ENCODE measurements at regions not wholly inside any gene's neighbourhood (a gene's known extent, or its start where the extent isn't known, plus 50 kb on each side); places are given as distances from the start of the nearest gene placed in this dataset.

DNA sequence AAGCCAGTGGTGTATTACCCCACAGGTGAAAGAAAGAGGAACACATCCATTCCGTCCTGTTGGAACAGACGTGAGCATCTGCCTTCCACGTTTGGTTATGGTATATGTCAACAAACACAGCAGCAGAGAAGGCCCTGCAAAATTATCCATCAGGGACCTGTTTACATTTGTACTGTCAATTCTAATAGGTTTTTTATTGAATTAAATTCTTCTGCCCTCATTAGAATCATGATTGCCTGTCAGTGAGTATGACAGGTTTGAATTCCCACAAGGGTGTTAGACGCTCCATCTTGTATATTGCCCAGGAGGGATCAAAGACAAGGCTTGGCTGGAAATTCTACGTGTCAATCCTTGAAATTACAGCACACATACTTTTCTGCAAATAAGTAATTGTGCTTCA is 339.9 kb upstream of the NOCT start:
- Histone ChIP-seq H3K27me3 (ENCODE audit: control insufficient read depth in 1 of 2, insufficient read depth in 2 of 2, low read length in 2 of 2) (no peaks in the 10 kb centered on the region), H3K9ac (ENCODE audit: low read depth in 1 of 2, low read length in 2 of 2) (no peak overlapping the region), H3K4me1 (ENCODE audit: control insufficient read depth in 1 of 2, insufficient read depth in 2 of 2, low read length in 2 of 2) (no peaks in the 10 kb centered on the region), H3K36me3 (ENCODE audit: control insufficient read depth in 1 of 2, insufficient read depth in 2 of 2, low read length in 2 of 2) (no peaks in the 10 kb centered on the region), H3K27ac (ENCODE audit: low read depth, low read length) (no peak overlapping the region), H3K4me3 (ENCODE audit: low read depth in 1 of 2, low read length in 2 of 2) (no peak overlapping the region), H3K9me3 (ENCODE audit: control insufficient read depth in 1 of 2, low read length in 2 of 2) (no peaks in the 10 kb centered on the region)

DNA sequence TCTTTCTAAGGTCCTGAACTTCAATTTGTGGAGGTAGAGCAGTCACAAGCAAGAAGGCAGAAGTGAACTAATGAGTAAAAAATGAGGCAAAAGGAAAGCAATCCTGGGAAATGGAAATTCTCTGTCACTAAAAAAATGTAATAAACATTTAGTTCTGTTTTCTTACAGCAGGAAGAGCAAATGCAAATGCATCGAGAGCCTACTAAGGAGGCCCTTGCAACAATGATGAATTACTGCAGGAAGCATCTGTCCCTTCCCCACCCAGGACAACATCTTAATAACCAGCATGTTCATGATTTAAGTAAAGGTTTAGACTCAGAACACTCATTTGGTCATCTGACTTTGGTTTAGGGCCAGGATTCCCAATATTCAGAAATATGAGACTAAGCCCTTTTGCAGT is 341.4 kb upstream of the NOCT start:
- no peak overlapping the region for H3K27ac ChIP-seq (ENCODE audit: low read depth, low read length)
- H3K4me1 ChIP-seq (ENCODE audit: control insufficient read depth in 1 of 2, insufficient read depth in 2 of 2, low read length in 2 of 2) = no peaks in the 10 kb centered on the region
- no peaks in the 10 kb centered on the region for H3K9me3 ChIP-seq (ENCODE audit: control insufficient read depth in 1 of 2, low read length in 2 of 2)
- H3K36me3 ChIP-seq (ENCODE audit: control insufficient read depth in 1 of 2, insufficient read depth in 2 of 2, low read length in 2 of 2) = no peaks in the 10 kb centered on the region
- no peak overlapping the region for H3K4me3 ChIP-seq (ENCODE audit: low read depth in 1 of 2, low read length in 2 of 2)
- H3K27me3 ChIP-seq (ENCODE audit: control insufficient read depth in 1 of 2, insufficient read depth in 2 of 2, low read length in 2 of 2) = no peaks in the 10 kb centered on the region
- no peak overlapping the region for H3K9ac ChIP-seq (ENCODE audit: low read depth in 1 of 2, low read length in 2 of 2)

DNA sequence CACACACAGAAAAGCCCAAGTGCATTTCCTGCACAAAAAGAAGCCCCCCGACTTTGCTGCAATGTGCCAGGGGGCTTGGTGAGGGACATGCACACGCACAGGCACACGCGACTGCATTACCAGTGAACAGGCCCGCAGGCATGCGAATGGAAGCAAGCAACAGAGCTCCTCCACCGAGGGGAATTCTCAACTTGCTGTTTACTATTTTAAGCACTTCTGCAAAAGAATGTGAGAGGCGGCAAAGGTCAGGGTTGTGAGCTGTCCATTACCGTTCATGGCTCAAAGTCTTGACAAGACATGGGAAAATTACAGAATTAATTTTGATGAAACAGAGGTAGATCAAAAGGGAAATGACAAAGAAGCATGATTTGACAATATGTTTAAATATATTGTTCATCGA is 342.5 kb upstream of the NOCT start:
- Histone ChIP-seq H3K4me1 (ENCODE audit: control insufficient read depth in 1 of 2, insufficient read depth in 2 of 2, low read length in 2 of 2) (no peaks in the 10 kb centered on the region), H3K27me3 (ENCODE audit: control insufficient read depth in 1 of 2, insufficient read depth in 2 of 2, low read length in 2 of 2) (no peaks in the 10 kb centered on the region), H3K9me3 (ENCODE audit: control insufficient read depth in 1 of 2, low read length in 2 of 2) (no peaks in the 10 kb centered on the region), H3K9ac (ENCODE audit: low read depth in 1 of 2, low read length in 2 of 2) (no peak overlapping the region), H3K4me3 (ENCODE audit: low read depth in 1 of 2, low read length in 2 of 2) (no peak overlapping the region), H3K27ac (ENCODE audit: low read depth, low read length) (no peak overlapping the region), H3K36me3 (ENCODE audit: control insufficient read depth in 1 of 2, insufficient read depth in 2 of 2, low read length in 2 of 2) (no peaks in the 10 kb centered on the region)

DNA sequence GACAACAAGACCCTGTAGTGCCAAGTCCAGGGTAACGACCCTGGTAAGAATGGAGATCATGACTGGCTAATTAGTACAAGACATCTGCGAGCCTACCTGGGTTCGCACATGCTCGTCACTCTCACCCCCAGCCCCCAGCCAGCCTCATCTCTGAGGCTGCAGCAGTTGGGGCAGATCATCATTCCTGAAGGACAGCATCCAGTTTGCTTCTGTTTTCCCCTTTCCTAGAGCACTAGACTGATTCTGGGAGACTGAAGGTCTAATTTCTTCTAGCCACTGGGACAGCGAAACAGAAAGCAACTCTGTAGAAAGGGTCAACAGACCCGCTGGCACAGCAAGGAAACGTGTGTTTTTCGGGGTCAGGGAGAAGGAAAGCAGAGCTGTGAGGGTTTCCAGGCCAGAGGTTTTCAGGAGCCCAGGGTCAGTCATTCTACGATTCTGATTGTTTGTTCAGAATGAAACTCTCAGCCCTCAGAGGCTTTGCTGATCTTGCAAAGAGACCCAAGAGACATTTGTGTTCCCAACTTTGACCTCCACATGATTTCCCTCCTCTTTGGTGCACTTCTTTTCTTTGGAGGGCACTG is 343.1 kb upstream of the NOCT start:
- no peak overlapping the region for H3K27ac ChIP-seq (ENCODE audit: low read depth, low read length)
- no peaks in the 10 kb centered on the region for H3K27me3 ChIP-seq (ENCODE audit: control insufficient read depth in 1 of 2, insufficient read depth in 2 of 2, low read length in 2 of 2)

DNA sequence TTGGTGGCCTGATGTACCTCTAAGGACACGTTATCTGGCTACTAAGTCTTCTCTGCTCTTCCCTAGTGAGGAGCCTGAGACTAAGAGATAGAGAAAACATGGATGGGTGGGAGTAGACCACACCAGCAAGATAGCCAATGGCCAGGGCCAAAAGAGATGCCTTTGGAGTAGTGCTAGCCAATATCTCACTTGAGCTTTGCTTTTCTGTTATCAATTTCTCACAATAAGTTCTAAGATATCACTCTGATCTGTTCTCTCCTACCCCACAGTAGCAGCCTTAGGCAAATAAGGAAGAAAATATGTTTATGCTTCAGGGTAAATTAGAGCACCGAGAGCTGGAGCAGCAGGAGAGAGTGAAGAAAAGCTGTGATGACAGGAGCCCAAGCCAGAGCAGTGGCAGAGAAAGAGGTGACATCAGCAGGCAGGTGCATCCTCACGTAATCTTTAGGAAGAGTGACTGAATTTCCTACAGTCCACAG is 343.9 kb upstream of the NOCT start:
- no peaks in the 10 kb centered on the region for H3K4me1 ChIP-seq (ENCODE audit: control insufficient read depth in 1 of 2, insufficient read depth in 2 of 2, low read length in 2 of 2)
- H3K36me3 ChIP-seq (ENCODE audit: control insufficient read depth in 1 of 2, insufficient read depth in 2 of 2, low read length in 2 of 2) = no peaks in the 10 kb centered on the region
- H3K9ac ChIP-seq (ENCODE audit: low read depth in 1 of 2, low read length in 2 of 2) = no peak overlapping the region
- no peak overlapping the region for H3K27ac ChIP-seq (ENCODE audit: low read depth, low read length)
- no peak overlapping the region for H3K4me3 ChIP-seq (ENCODE audit: low read depth in 1 of 2, low read length in 2 of 2)
- H3K27me3 ChIP-seq (ENCODE audit: control insufficient read depth in 1 of 2, insufficient read depth in 2 of 2, low read length in 2 of 2) = no peaks in the 10 kb centered on the region
- H3K9me3 ChIP-seq (ENCODE audit: control insufficient read depth in 1 of 2, low read length in 2 of 2) = no peaks in the 10 kb centered on the region

More for the DNA sequence above, 343.1 kb upstream of the NOCT start:
- no peaks in the 10 kb centered on the region for H3K36me3 ChIP-seq (ENCODE audit: control insufficient read depth in 1 of 2, insufficient read depth in 2 of 2, low read length in 2 of 2)
- no peak overlapping the region for H3K4me3 ChIP-seq (ENCODE audit: low read depth in 1 of 2, low read length in 2 of 2)
- no peaks in the 10 kb centered on the region for H3K4me1 ChIP-seq (ENCODE audit: control insufficient read depth in 1 of 2, insufficient read depth in 2 of 2, low read length in 2 of 2)
- H3K9ac ChIP-seq (ENCODE audit: low read depth in 1 of 2, low read length in 2 of 2) = no peak overlapping the region
- no peaks in the 10 kb centered on the region for H3K9me3 ChIP-seq (ENCODE audit: control insufficient read depth in 1 of 2, low read length in 2 of 2)

DNA sequence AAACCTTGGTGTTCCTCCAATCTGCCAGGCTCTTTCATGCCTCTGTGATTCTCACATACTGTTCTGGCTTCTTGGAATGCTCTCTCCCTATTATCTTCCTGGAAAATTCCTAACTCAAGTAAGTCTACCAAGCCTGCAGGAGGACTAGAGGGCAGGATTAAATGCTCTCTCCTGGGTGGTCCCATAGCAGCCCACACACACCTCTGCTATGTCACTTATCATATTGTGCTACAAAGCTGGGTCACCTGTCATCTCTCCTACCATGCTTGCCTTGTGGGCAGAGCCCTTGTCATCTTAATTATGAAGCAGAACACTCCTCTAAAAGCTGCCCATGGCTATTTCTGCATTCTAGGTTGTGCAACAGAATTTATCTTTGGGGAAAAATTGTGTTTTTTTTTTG is 344.5 kb upstream of the NOCT start:
- no peaks in the 10 kb centered on the region for H3K36me3 ChIP-seq (ENCODE audit: control insufficient read depth in 1 of 2, insufficient read depth in 2 of 2, low read length in 2 of 2)
- no peak overlapping the region for H3K9ac ChIP-seq (ENCODE audit: low read depth in 1 of 2, low read length in 2 of 2)
- no peak overlapping the region for H3K4me3 ChIP-seq (ENCODE audit: low read depth in 1 of 2, low read length in 2 of 2)
- H3K27ac ChIP-seq (ENCODE audit: low read depth, low read length) = no peak overlapping the region
- H3K4me1 ChIP-seq (ENCODE audit: control insufficient read depth in 1 of 2, insufficient read depth in 2 of 2, low read length in 2 of 2) = no peaks in the 10 kb centered on the region
- H3K9me3 ChIP-seq (ENCODE audit: control insufficient read depth in 1 of 2, low read length in 2 of 2) = no peaks in the 10 kb centered on the region
- H3K27me3 ChIP-seq (ENCODE audit: control insufficient read depth in 1 of 2, insufficient read depth in 2 of 2, low read length in 2 of 2) = no peaks in the 10 kb centered on the region

DNA sequence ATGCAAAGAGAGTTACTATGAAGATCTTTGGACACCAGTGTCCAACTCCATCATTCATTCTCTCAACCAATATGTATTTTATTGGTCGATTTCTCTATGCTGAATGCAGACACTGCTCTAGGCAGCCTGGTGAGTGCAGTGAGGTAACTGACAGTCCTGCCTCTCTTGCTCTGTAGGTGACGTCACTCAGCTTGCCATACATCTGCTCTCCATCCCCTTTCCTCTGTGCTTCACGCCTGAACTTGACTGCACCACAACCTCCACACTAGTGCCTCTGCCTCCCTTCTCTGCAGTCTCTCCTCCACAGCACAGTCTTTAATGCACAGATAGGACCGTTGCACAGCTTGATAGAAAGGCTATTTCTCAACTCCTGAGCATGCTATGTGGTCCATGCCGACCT is 344.9 kb upstream of the NOCT start:
- Histone ChIP-seq H3K36me3 (ENCODE audit: control insufficient read depth in 1 of 2, insufficient read depth in 2 of 2, low read length in 2 of 2) (no peaks in the 10 kb centered on the region), H3K9me3 (ENCODE audit: control insufficient read depth in 1 of 2, low read length in 2 of 2) (no peaks in the 10 kb centered on the region), H3K4me3 (ENCODE audit: low read depth in 1 of 2, low read length in 2 of 2) (no peak overlapping the region), H3K9ac (ENCODE audit: low read depth in 1 of 2, low read length in 2 of 2) (no peak overlapping the region), H3K4me1 (ENCODE audit: control insufficient read depth in 1 of 2, insufficient read depth in 2 of 2, low read length in 2 of 2) (no peaks in the 10 kb centered on the region), H3K27ac (ENCODE audit: low read depth, low read length) (no peak overlapping the region), H3K27me3 (ENCODE audit: control insufficient read depth in 1 of 2, insufficient read depth in 2 of 2, low read length in 2 of 2) (no peaks in the 10 kb centered on the region)

DNA sequence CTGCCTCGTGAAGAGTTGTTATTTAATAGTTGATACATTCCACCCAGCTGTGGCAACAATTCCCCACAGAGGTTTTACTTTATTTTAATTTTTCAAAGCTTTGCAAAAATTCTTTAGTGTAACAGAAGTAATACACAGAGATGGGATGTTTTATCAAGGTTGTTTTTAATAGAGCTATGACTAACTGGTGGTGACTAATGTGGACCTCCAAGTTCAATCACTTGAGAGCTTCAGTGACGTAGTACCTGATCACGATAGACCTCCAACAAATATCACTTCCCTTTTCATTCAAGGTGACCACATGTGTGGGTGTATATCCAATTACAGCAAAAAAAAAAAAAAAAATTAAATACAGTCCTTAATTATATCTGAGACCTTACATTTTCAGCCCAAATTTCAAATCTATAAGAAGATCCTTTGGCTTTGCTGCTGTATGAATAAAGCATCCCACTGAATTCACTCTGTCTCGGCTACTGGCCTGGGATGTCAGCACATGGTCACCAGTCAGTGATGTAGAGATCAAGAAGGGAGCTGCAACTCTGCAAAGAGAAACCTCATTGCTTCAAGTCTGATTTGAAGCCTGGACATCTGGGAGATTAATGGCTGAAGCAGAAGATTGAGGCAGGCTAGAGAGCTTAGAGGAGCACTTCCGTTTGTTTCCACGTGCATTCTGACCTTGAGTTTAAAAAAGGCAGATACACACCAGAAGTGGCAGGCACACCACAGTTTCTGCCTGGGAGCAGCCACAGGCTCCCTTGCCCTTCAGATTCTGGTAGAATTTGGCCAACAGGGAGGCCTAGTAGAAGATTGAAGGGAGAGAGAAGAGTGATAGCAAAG is 345.9 kb upstream of the NOCT start:
- Histone ChIP-seq H3K9me3 (ENCODE audit: control insufficient read depth in 1 of 2, low read length in 2 of 2) (no peaks in the 10 kb centered on the region), H3K36me3 (ENCODE audit: control insufficient read depth in 1 of 2, insufficient read depth in 2 of 2, low read length in 2 of 2) (no peaks in the 10 kb centered on the region), H3K9ac (ENCODE audit: low read depth in 1 of 2, low read length in 2 of 2) (no peak overlapping the region), H3K27ac (ENCODE audit: low read depth, low read length) (no peak overlapping the region), H3K27me3 (ENCODE audit: control insufficient read depth in 1 of 2, insufficient read depth in 2 of 2, low read length in 2 of 2) (no peaks in the 10 kb centered on the region), H3K4me1 (ENCODE audit: control insufficient read depth in 1 of 2, insufficient read depth in 2 of 2, low read length in 2 of 2) (no peaks in the 10 kb centered on the region), H3K4me3 (ENCODE audit: low read depth in 1 of 2, low read length in 2 of 2) (no peak overlapping the region)

DNA sequence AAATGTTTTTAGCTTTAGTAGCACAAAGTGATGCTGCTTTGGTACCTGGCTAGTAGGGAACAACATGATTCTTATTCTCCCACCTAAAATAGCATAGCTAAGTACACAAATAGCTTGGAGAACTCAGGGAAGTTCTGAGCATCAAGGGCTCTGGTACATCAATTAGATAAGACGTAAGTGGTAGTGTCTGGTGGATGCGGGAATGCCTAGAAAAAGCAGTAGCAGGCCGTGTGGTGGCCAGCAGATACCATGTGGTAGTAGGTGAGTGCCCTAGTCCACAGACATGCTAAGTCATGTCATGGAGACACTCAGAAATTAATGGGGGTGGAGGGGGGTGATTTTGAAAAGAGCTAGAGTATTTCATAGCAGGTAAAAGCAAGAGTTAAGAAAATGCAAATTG is 347.3 kb upstream of the NOCT start:
- no peak overlapping the region for H3K9ac ChIP-seq (ENCODE audit: low read depth in 1 of 2, low read length in 2 of 2)
- H3K36me3 ChIP-seq (ENCODE audit: control insufficient read depth in 1 of 2, insufficient read depth in 2 of 2, low read length in 2 of 2) = no peaks in the 10 kb centered on the region
- H3K4me1 ChIP-seq (ENCODE audit: control insufficient read depth in 1 of 2, insufficient read depth in 2 of 2, low read length in 2 of 2) = no peaks in the 10 kb centered on the region

DNA sequence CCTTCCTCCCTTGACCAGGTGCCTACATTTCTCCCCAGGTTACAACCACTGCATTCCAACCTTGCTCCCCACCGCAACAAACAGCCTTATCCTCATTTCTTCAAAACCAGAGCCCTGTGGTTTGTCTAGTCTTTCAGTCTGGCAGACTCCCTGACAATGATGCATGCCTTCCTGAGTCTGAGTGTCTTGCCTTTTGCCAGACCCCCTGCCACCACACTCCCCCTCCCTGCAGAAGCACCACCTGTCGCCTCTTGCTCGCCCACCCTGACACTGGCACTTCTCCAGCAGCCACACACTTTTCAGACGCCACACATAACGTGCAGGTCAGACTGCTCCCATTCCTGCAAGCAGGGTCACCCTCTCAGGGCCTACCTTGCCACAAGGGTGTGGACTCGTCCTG is 349.2 kb upstream of the NOCT start:
- H3K9me3 ChIP-seq (ENCODE audit: control insufficient read depth in 1 of 2, low read length in 2 of 2) = no peaks in the 10 kb centered on the region
- H3K27me3 ChIP-seq (ENCODE audit: control insufficient read depth in 1 of 2, insufficient read depth in 2 of 2, low read length in 2 of 2) = no peaks in the 10 kb centered on the region
- no peaks in the 10 kb centered on the region for H3K36me3 ChIP-seq (ENCODE audit: control insufficient read depth in 1 of 2, insufficient read depth in 2 of 2, low read length in 2 of 2)
- H3K4me1 ChIP-seq (ENCODE audit: control insufficient read depth in 1 of 2, insufficient read depth in 2 of 2, low read length in 2 of 2) = no peaks in the 10 kb centered on the region
- H3K4me3 ChIP-seq (ENCODE audit: low read depth in 1 of 2, low read length in 2 of 2) = no peak overlapping the region
- no peak overlapping the region for H3K9ac ChIP-seq (ENCODE audit: low read depth in 1 of 2, low read length in 2 of 2)
- H3K27ac ChIP-seq (ENCODE audit: low read depth, low read length) = no peak overlapping the region

More for the DNA sequence above, 347.3 kb upstream of the NOCT start:
- Histone ChIP-seq H3K27ac (ENCODE audit: low read depth, low read length) (no peak overlapping the region), H3K9me3 (ENCODE audit: control insufficient read depth in 1 of 2, low read length in 2 of 2) (no peaks in the 10 kb centered on the region), H3K27me3 (ENCODE audit: control insufficient read depth in 1 of 2, insufficient read depth in 2 of 2, low read length in 2 of 2) (no peaks in the 10 kb centered on the region), H3K4me3 (ENCODE audit: low read depth in 1 of 2, low read length in 2 of 2) (no peak overlapping the region)

Data from duodenal mucosa (tissue), 2 donors.